NCI-H2029 treated with DMSO at 0.1 percent for 48 hours (cell line): ENCODE measurements at regions not wholly inside any gene's neighbourhood (a gene's known extent, or its start where the extent isn't known, plus 50 kb on each side); places are given as distances from the start of the nearest gene placed in this dataset.

Source experiments
- DNase-seq: peaks from one replicate; lab custom pipeline; 2025; lab: John Stamatoyannopoulos, UW

GRCh38 chr6:14670806-14671205, 553.2 kb downstream of the CD83 start:
- DNase-seq = no peak

- no peak for DNase-seq
Measured at GRCh38 chr6:14671261-14671681, 553.7 kb downstream of the CD83 start.

GRCh38 chr6:14671937-14672336, 554.4 kb downstream of the CD83 start:
- no peak for DNase-seq

- no peak for DNase-seq
Measured at GRCh38 chr6:14673201-14673600, 555.6 kb downstream of the CD83 start.

GRCh38 chr6:14674458-14674857, 556.9 kb downstream of the CD83 start:
- no peak for DNase-seq

- DNase-seq = no peak
Measured at GRCh38 chr6:14674867-14675648, 557.5 kb downstream of the CD83 start.

GRCh38 chr6:14676064-14676463, 558.5 kb downstream of the CD83 start:
- no peak for DNase-seq

- no peak for DNase-seq
Measured at GRCh38 chr6:14676977-14677781, 559.6 kb downstream of the CD83 start.

- DNase-seq = no peak
Measured at GRCh38 chr6:14681699-14682487, 564.0 kb upstream of the JARID2 start.

- DNase-seq = no peak
Measured at GRCh38 chr6:14682812-14683211, 563.1 kb upstream of the JARID2 start.

GRCh38 chr6:14689639-14690038, 556.2 kb upstream of the JARID2 start:
- DNase-seq = no peak

- no peak for DNase-seq
Measured at GRCh38 chr6:14690120-14691056, 555.5 kb upstream of the JARID2 start.

GRCh38 chr6:14692208-14692607, 553.7 kb upstream of the JARID2 start:
- DNase-seq = no peak

GRCh38 chr6:14693301-14694192, 552.3 kb upstream of the JARID2 start:
- DNase-seq = no peak

GRCh38 chr6:14694308-14694707, 551.6 kb upstream of the JARID2 start:
- DNase-seq = no peak

- no peak for DNase-seq
Measured at GRCh38 chr6:14695579-14695978, 550.3 kb upstream of the JARID2 start.

- DNase-seq = no peak
Measured at GRCh38 chr6:14696367-14696766, 549.5 kb upstream of the JARID2 start.

- DNase-seq = no peak
Measured at GRCh38 chr6:14697427-14697826, 548.4 kb upstream of the JARID2 start.

GRCh38 chr6:14699803-14700601, 545.9 kb upstream of the JARID2 start:
- DNase-seq = no peak
